GM19023 (cell line): ENCODE measurements at regions not wholly inside any gene's neighbourhood (a gene's known extent, or its start where the extent isn't known, plus 50 kb on each side); places are given as distances from the start of the nearest gene placed in this dataset.

Source experiments
- ATAC-seq: cut with Tn5 transposase; IDR thresholded peaks from one replicate; pipeline ENCODE4 v1.9.1; 2021; ENCODE audit warnings: mild to moderate bottlenecking, moderate library complexity; ENCODE audit not compliant: unreplicated experiment

DNA sequence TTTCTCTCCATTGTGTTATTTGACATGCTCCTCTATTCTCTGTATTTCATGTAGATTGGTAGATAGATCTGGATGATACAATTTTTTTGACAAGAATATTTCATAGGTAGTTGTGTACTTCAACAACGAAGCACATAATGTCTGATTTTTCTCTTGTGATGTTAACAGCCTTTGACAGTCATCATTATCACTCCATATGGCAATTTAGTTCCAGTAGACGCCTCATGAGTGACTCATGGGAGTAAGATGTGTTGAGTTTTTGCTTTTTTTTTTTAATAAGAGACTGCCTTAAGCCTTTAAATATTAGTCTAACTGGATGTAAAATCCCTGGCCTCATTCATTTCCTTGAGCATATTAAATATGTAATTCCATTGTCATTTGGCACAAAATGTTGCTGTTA, 123.5 kb upstream of the ZNF32 start:
- ATAC-seq, result no peak

DNA sequence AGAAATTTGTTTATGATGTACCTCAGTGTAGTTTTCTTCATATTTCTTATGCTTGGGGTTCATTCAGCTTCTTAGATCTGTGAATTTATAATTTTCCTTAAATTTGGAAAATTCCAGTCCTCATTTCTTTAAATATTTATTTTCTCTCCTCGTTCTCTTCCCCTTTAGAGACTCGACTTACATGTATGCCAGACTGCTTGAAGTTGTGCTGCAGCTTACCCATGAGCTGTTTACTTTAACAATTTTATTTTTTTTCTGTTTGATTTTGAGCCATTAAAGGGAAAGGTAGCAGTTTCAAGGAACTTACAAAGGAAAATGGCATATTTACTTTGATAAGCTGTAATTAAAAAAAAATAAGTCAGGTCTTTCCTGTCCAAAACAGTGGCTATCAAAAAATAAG, 123.0 kb upstream of the ZNF32 start:
- ATAC-seq, result no peak

DNA sequence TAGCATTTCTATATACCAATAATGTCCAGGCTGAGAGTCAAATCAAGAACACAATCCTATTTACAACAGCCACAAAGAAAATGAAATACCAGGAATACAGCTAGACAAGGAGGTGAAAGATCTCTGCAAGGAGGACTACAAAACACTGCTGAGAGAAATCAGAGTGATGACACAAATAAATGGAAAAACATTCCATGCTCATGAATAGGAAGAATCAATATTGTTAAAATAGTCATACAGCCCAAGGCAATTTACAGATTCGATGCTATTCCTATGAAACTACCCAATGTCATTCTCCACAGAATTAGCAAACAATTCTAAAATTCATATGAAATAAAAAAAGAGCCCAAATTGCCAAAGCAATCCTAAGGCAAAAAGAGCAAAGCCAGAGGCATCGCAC, 116.8 kb upstream of the ZNF32 start:
- no peak for ATAC-seq

GRCh38 chr10:43763846-43764245, 115.2 kb upstream of the ZNF32 start:
- ATAC-seq, result no peak

GRCh38 chr10:43760514-43760913, 111.8 kb upstream of the ZNF32 start:
- no peak for ATAC-seq

- no peak for ATAC-seq
These were observed 110.5 kb upstream of the ZNF32 start for GRCh38 chr10:43759216-43759615.

DNA sequence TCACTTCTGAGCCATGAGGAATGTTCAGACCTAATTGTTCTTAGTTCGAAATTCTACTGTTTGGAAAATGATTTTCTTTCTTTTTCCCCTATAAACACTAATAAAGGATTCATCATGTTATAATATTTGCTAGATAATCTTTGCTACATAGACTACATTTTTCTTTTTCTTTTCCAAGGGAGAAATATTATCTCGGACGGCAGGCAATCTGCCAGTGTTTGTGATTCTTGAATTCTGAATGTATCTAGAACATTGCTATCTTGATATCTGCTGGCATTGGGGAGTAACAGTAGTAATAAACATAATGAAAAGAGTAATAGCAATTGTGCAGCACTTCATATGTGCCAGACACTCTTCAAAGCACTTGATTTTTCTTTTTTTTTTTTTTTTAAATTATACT, 107.7 kb upstream of the ZNF32 start:
- ATAC-seq, result no peak

GRCh38 chr10:43754569-43755260, 106.0 kb upstream of the ZNF32 start:
- no peak for ATAC-seq

GRCh38 chr10:43753397-43754061, 104.8 kb upstream of the ZNF32 start:
- ATAC-seq, result no peak

DNA sequence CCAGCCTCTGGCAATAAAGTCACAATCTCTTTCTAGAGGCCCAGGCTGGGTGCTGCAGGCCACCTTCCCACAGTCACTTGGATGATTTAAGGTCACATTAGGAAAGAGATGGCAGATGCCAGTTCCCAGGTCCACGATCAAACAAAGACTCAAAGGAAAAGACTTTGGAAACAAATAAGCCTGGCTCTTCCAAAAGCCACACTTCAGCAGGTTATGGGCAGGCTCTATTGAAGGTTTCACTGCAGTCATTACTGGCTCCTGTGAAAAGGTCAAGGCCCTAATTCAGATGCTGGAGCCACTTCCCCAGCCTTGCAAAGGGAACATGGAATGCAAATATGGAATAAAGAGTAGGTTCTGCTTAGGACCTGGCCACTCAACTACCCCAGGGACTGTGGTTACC, 104.0 kb upstream of the ZNF32 start:
- ATAC-seq, result no peak

DNA sequence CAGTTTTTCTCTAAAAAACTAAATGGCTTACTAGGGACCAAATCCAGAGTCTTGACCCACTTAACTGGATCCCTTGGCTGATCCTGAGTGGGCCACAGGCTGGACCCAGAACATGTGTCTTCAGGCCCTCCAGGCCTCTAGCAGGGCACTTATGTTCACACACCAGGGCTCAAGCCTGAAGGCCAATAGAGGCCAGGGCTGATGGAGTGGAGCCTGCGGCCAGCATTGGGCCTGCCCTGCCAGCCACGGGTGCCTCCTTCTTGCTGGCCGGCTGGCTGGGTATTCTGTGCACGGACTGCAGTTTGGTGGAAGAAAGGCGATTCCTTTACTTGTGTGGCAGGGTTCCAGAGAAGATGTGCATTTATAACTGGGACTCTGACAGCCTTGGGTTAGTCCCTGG, 103.0 kb upstream of the ZNF32 start:
- ATAC-seq, result no peak

GRCh38 chr10:43749940-43750552, 101.4 kb upstream of the ZNF32 start:
- no peak for ATAC-seq

- ATAC-seq, result no peak
These were observed 100.5 kb upstream of the ZNF32 start for GRCh38 chr10:43749145-43749576.

DNA sequence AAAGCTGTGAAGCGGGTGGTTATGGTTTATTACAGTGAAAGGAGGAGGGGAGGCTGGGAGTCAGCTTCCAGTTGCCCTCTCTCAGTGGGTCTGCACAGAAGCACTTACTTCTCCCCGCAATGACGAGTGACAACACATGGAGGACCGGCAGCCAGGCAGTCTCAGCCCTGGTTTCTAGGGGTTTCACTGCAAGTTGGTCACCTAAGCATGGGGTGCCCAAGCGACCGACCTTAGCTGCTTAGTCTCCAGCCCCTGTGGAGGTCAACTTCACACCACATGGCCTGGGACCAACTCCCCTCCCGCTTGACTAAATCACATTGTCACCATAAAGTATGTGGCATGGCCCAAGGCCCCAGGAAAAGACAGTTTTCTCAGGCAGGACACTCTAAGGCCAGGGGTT, 99.9 kb upstream of the ZNF32 start:
- ATAC-seq, result no peak

GRCh38 chr10:43746906-43747305, 98.2 kb upstream of the ZNF32 start:
- ATAC-seq, result no peak

GRCh38 chr10:43739161-43739560, 90.5 kb upstream of the ZNF32 start:
- ATAC-seq, result no peak

GRCh38 chr10:43737003-43737402, 88.3 kb upstream of the ZNF32 start:
- no peak for ATAC-seq

- no peak for ATAC-seq
These were observed 87.2 kb upstream of the ZNF32 start for GRCh38 chr10:43735907-43736306.

DNA sequence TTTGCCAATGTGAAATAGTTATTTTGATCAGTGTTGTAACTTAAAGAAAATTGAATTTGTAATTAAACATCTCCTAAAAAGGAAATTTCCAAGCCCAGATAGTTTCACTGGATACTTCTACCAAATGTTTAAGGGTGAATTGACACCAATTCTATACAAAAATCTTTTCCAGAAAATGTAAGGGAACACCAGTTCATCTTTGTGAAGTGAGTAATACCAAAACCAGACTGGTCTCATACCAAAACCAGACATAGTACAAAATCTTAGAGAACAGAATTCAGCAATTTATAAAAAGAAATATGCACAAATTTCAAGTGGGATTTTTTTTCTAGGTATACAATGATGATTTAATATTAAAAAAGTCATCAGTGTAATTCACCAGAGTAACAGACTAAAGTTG, 86.0 kb upstream of the ZNF32 start:
- no peak for ATAC-seq

GRCh38 chr10:43731486-43731885, 82.8 kb upstream of the ZNF32 start:
- no peak for ATAC-seq

DNA sequence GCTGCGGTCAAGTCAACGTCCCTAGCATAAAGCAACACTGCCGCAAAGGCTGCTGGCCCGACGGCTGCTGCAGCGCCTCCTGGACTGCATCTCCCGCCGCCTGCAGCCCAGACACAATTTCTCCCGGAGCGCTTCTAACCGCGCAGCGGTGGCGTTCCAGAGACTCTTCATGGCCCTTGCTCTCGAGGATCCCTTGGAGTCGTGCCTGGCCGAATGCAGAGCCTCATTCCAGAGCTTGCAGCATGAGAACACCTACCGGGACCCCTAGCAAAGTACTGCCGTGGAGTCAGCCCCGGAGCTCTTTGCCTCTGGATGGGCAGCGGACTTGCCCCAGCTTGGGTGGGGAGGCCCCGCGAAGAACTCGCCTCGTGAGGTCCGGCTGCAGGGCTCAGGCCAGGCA, 79.7 kb upstream of the ZNF32 start:
- ATAC-seq, result no peak

DNA sequence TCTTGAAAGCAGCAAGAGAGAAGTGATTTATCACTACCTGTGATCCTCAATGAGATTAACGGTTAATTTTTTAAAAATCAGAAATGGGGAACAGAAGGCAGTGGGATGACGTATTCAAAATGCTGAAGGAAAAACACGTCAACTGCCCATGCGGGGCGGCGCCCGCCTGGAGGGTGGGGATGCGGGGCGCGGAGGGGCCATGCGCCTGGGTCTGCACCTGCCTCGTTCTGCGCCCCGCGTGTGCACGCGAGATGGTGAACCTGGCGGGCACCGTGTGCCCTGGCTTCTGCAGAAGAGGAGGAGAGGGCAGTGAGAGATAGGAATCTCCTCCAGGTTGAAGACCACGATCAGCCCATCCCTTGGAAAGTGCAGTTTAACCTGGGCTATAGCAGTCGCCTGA, 79.3 kb upstream of the ZNF32 start:
- no peak for ATAC-seq
